HG02970 (cell line): ENCODE measurements at regions not wholly inside any gene's neighbourhood (a gene's known extent, or its start where the extent isn't known, plus 50 kb on each side); places are given as distances from the start of the nearest gene placed in this dataset.

Experiments used
- ATAC-seq: cut with Tn5 transposase; IDR thresholded peaks from one replicate; pipeline ENCODE4 v1.9.1; 2021; ENCODE audit warnings: mild to moderate bottlenecking, moderate library complexity, moderate number of reproducible peaks; ENCODE audit not compliant: unreplicated experiment, low FRiP score

- no peak for ATAC-seq
Observed at GRCh38 chr16:73350707-73351452, 303.0 kb upstream of the ZFHX3 start.

DNA sequence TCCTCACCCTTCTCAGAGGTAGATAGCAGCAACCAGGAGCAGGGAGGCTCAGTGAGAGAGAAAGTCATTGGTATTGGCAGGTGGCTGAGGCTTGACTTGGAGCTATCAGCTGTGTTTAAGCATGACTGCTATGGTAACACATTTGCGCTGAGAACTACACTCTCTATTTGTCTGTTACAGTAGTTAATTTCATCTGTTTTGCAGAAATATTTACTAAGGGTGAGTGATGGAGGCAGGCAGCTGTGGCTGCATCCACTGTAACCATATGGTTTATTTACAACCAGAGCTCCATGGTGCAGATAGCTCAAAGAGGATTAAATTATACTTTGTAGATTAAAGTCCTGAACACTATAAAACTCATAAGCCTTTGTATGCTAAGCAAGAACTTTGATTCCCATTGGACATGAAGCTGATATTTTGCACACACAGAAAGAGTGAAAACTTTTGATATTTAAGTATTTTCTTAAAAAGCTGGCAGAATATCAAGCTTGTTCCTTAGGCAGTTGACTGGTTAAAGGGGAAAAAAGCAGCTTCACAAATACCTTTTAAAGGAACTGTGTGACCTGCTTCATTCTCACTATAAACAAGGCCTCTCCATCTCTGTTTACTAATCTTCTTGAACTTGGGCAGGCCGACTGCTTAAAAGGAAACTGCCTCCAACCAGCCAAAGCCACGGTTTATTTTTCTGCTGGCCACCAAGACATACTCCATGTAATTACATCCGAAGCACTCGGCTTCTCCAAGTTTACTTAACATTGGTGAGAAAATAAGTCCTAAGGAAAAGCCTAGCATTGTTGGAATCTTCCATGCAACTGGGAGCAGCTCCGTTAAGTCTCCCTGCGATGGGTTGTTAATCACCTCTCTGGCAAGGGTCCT lies 299.8 kb upstream of the ZFHX3 start:
- no peak for ATAC-seq

DNA sequence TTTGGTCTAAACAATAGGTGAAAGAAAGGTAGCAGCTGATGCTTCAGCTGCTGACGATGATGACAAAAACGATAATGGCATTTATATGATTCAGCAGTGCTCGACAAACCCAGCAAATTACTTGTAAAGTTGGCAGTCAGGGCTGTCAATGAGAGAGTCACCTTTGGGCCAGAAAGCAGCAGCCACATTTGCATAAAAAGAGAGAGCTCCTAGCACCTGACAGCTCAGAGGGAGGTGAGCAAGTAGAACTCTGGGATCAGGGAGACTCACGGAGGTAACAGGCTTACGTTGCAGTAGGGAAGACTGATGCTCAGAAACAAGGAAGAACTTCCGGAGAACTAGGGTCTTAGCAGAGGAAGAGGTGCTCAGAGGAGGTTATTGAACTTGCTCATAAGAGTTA lies 291.9 kb upstream of the ZFHX3 start:
- no peak for ATAC-seq

GRCh38 chr16:73337373-73338296 lies 289.7 kb upstream of the ZFHX3 start:
- no peak for ATAC-seq

GRCh38 chr16:73329358-73330286 lies 281.7 kb upstream of the ZFHX3 start:
- no peak for ATAC-seq

DNA sequence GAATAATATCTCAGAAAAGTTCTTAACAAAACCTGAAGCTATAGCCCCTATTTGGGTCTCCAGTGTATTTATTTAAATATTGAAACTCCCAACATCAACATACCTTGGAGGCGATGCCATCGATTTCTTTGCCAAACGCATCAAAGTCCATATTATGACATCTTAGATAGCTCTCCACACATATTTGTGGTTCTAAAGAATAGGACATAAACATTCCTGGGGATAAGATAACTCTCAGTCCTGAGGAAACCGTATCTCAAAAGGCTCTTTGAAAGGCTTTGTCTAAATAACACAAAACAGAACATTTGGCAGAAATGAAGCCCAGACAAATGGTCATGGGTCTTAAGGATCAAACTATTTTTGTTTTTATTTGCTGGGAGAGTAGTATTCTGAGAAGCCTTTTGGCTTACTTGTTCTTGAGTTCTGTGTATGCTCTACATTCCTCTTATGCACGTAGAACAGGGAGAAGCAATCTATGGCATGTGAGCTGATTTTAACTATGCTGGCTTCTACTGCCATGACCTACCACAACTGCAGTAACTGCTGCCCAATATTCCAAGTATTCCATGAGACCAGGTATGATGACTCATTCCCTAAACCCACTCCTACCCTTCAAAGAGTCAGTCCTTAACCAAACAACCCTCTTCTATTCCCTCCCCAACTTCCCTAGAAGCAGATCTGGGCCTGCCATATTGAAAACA lies 279.0 kb upstream of the ZFHX3 start:
- ATAC-seq, result no peak

DNA sequence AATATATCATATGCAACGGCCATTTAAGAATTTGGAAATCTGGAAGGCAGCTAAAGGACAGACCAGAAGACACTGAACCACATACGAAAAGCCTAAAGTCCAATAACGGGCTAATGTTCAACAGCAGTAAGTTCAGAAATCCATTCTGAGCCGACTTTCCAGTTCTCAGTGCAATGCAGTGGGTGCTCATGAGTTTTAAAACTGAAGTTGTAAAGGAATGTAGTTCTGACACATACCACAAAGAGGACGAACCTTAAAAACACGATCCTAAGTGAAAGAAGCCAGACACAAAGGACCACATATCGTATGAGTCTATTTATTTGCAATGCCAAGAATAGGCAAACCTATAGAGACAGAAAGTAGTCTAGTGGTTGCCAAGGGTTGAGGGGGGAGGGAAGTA lies 278.3 kb upstream of the ZFHX3 start:
- no peak for ATAC-seq

GRCh38 chr16:73323880-73324279 lies 276.0 kb upstream of the ZFHX3 start:
- no peak for ATAC-seq

DNA sequence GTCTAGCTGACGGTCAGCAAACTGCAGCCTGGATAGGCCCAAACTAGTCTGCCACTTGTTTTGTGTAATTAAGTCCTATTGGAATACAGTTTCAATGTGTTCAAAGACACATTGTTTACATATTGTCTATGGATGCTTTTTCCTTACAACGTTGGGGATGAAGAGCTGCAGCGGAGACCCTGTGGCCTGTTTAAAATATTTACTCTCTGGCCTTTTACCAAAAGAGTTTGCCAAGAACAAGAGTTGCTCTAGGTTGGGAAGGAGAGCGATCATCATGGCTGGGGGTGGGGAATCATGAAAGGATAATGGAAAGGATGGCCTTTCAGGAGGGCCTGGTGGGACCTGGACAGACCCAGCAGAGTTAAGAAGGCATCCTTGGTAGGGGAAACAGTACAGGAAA lies 274.9 kb upstream of the ZFHX3 start:
- ATAC-seq, result no peak

DNA sequence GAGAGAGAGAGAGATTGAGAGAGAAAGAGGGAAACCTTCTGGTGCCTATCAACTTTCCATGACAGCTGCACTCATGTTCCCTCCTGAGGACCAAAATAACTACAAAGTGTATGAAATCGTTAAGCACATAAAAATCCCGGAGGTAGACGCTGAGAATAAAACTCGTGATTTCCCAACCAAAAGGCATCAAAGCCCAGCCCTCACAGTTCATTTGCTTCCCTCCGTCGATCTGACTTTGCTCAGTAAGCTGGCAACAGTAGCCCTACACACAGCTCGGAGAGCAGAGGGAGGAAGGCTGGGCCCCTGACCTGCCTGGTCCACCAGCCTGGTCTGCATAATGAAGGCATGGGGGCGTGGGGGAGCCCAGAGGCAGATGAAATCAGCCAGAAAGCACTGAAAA lies 273.9 kb upstream of the ZFHX3 start:
- no peak for ATAC-seq

- no peak for ATAC-seq
Observed at GRCh38 chr16:73319737-73320136, 271.8 kb upstream of the ZFHX3 start.

- ATAC-seq, result no peak
Observed at GRCh38 chr16:73319261-73319660, 271.3 kb upstream of the ZFHX3 start.

DNA sequence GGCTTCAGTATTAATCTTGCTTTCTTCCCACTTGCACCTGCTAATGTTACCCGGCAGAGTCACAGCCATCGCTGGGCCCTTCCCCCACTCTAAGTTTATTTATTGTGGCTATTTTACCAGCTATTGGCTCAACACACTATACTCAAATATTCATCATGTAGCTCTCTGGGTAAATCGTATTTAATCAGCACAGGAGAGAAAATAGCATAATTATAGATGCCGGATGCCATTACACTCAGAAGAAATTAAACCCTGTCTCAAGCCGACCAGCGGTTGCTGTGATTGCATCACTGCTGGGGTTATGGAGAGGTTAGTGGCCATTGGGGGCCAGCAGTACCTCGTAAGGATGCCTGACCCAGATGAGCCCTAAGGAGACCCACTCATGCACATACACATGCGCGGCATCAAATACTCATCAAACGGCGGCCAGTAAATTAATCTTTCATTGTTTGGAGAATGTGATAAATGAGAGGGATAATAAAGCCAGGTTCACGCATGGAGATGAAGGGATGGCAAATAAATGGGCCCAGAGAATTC lies 269.5 kb upstream of the ZFHX3 start:
- ATAC-seq, result no peak

DNA sequence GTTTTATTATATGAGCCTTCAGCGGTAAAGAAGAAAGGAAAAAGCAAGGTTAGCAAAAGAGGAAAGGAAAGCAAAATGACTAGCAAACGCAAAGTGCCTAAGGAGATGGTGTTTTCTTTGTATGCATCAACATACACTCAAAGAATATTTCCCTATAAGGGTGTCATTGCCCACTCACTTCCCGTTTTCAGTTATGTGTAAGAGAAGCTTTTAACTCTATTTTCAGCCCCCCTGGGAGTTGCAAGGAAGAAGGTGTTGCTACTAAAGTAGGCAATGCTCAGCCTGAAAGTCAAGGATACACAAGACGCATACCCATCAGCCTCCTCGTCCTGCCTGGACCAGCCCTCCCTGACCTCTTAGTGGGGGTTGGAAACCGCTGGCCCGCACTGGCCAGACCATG lies 267.7 kb upstream of the ZFHX3 start:
- no peak for ATAC-seq

DNA sequence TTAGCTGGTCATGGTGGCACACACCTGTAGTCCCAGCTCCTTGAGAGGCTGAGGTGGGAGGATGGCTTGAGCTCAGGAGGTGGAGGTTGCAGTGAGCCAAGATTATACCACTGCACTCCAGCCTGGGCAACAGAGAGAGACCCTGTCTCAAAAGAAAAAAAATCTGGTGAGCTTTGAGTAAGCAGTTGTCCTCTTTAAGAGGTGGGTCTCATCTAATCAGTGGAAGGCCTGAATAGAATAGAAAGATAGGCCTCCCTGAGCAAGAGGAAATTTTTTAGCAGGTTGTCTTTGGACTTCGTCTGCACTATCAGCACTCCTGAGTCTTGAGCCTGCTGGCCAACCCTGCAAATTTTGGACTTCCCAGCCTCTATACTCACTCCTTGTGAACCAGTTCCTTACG lies 266.0 kb upstream of the ZFHX3 start:
- ATAC-seq, result no peak

DNA sequence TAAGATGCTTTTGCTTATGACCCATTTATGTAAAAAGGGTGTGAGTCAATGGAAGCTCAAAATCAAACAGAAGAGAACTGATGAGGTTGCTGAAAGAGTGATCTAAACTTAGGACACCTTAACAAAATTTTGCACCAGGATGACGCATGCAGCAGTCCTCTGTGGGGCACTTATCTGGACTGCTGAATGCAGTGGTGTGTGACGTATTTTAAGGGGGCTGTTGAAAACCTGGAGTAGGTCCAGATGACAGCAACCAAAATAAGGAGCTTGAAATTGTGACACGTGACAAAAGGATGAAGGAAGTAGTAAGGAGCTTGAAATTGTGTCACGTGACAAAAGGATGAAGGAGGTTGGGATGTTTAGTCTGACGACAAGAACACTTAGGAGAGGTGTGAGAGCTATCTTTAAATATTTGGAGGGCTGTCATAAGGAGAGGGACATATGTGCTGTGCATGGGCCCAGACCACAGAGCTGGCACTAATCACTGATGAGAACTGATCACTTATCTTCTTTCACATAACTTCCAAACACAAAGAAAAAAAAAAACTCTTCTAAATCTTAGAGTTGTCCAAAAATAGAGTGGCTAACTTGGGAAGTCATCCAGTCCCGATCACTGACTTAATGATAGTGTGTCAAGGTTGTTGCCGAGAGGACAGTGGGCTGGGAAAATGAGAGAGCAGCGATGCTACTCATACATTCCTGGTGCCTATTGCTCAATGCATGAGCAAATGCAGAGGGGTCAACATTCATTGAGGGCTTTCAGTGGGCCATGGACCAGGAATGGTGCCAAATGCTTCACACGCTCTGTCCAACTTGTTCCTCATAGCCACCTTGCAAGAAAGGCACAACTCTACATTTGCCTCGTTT lies 264.2 kb upstream of the ZFHX3 start:
- ATAC-seq, result no peak

- ATAC-seq, result no peak
Observed at GRCh38 chr16:73308771-73309170, 260.8 kb upstream of the ZFHX3 start.

GRCh38 chr16:73306901-73307413 lies 259.0 kb upstream of the ZFHX3 start:
- no peak for ATAC-seq
